GM04503 (cell line): ENCODE measurements at regions not wholly inside any gene's neighbourhood (a gene's known extent, or its start where the extent isn't known, plus 50 kb on each side); places are given as distances from the start of the nearest gene placed in this dataset.
"Not testable (repeated sequence)": the region's sequence is repeated elsewhere in the genome, so short reads cannot be mapped to it uniquely, and the experiment has no call there.

ENCODE experiments used
- DNase-seq: peaks from one replicate; pipeline ENCODE4 v3.0.0-alpha.2; 2012; ENCODE audit warnings: low read depth

- DNase-seq: no peak
Measured at GRCh38 chr4:160352637-160353036, 1249.8 kb downstream of the RAPGEF2 start.

- no peak for DNase-seq
Measured at GRCh38 chr4:160353548-160353947, 1250.7 kb downstream of the RAPGEF2 start.

- no peak for DNase-seq
Measured at GRCh38 chr4:160362478-160362877, 1259.6 kb downstream of the RAPGEF2 start.

- no peak for DNase-seq
Measured at GRCh38 chr4:160364217-160364616, 1261.3 kb downstream of the RAPGEF2 start.

GRCh38 chr4:160364665-160365064, 1261.8 kb downstream of the RAPGEF2 start:
- DNase-seq: not testable (repeated sequence)

- DNase-seq: not testable (repeated sequence)
Measured at GRCh38 chr4:160365383-160365782, 1262.5 kb downstream of the RAPGEF2 start.

GRCh38 chr4:160370046-160370445, 1267.2 kb downstream of the RAPGEF2 start:
- no peak for DNase-seq

- no peak for DNase-seq
Measured at GRCh38 chr4:160371446-160371845, 1268.6 kb downstream of the RAPGEF2 start.

- no peak for DNase-seq
Measured at GRCh38 chr4:160372390-160372789, 1269.5 kb downstream of the RAPGEF2 start.

GRCh38 chr4:160373911-160374310, 1271.0 kb downstream of the RAPGEF2 start:
- no peak for DNase-seq

GRCh38 chr4:160375772-160376452, 1273.0 kb downstream of the RAPGEF2 start:
- no peak for DNase-seq

- DNase-seq: no peak
Measured at GRCh38 chr4:160386846-160387245, 1284.0 kb downstream of the RAPGEF2 start.

- DNase-seq: no peak
Measured at GRCh38 chr4:160399826-160400225, 1296.9 kb downstream of the RAPGEF2 start.

GRCh38 chr4:160403081-160403480, 1300.2 kb downstream of the RAPGEF2 start:
- DNase-seq: no peak

GRCh38 chr4:160406263-160406825, 1303.5 kb downstream of the RAPGEF2 start:
- no peak for DNase-seq

GRCh38 chr4:160414496-160414895, 1311.6 kb downstream of the RAPGEF2 start:
- no peak for DNase-seq

- no peak for DNase-seq
Measured at GRCh38 chr4:160423879-160424451, 1321.1 kb downstream of the RAPGEF2 start.

GRCh38 chr4:160426233-160426632, 1323.4 kb downstream of the RAPGEF2 start:
- DNase-seq: no peak

GRCh38 chr4:160450876-160451275, 1348.0 kb downstream of the RAPGEF2 start:
- no peak for DNase-seq

- DNase-seq: not testable (repeated sequence)
Measured at GRCh38 chr4:160481696-160482690, 1379.1 kb downstream of the RAPGEF2 start.

- DNase-seq: no peak
Measured at GRCh38 chr4:160485071-160485687, 1382.3 kb downstream of the RAPGEF2 start.

GRCh38 chr4:160492181-160492580, 1389.3 kb downstream of the RAPGEF2 start:
- no peak for DNase-seq
